G401.6 (cell line): ENCODE measurements at regions not wholly inside any gene's neighbourhood (a gene's known extent, or its start where the extent isn't known, plus 50 kb on each side); places are given as distances from the start of the nearest gene placed in this dataset.

ENCODE experiments used
- FAIRE-seq: peaks from 2 replicates; lab custom pipeline; 2012; peaks lifted over from hg19 to GRCh38; lab: Jason Lieb, UNC

DNA sequence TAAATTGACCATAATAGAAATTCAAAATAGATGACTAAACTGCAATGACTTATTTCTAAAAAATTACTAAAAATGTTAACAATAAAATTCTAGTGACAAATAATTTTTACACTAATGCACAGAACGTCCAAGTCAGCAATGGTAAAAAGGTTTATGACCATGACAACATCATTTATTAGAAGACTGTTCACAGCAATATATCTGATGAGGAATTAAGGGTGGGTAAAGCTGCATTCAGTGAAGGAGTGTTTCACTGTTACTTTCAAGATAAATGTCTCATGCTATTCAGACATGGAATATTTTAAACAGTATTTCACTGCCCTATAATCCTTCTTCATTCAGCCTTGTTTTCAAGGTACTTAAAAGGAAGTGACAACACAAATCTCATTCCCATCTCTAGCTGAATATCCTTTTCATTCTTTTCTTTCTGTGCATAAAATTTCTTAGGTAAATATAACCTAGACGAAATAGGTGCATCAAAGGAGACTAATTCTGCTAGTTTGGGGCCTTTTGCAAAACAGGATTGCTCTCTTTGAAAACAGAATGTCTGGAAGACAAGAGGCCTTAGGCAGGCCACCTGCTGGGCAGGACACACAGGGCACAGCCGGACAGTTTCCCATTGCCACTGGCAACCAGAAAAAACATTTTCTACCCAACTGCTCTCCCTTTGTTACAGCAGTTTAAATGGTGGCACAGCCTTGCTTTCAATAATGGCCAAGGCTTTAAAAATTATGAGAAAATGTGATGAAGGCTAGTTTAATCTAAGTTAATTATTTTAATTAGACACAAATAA is 600.3 kb downstream of the SPRY1 start:
- FAIRE-seq, result no peak

DNA sequence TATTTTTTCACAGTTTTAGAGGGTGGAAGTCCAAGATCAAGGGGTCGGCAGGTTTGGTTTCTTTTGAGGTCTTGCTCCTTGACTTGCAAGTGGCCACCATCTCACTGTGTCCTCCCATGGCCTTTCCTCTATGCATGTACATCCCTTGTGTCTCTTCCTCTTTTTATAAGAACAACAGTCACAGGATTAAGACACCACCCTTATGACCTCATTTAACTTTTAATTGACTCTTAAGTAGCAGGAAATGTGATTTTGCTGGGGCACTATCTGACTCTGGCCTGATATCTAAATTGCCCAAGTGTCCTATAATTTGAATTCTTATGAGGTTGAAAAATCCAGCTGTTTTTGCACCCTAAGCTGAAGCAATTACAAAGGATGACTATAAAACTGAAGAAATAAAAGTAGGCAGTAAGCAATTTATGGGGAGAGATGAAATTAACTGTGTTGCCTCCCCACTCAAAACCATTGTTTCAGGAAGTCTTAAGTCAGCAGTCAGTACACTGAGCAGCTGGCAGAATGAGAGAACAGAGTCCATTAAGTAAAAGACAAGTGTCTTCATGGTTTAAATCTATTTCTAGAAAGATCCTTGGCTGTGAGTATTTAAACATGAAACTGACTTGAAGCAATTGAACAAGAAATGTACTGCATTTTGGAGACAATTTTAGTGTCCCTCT is 601.3 kb downstream of the SPRY1 start:
- FAIRE-seq, result no peak

DNA sequence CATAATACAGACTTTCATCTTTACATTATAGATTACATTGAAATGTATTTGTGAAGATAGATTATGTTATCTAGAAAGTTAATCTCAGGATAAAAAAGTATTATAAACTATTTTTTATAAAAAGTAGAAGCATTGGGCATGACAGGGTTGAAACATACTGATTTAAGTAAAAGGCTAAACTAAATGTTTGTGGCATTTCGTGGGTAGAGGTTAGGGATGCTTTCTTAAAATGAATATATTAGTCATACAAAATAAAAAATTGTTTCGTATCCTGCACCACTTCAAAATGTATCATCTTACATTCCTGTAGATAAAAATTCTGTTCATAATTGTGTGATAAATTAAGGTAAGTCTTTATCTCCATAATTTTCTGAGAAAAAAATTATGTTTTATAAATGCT is 603.6 kb downstream of the SPRY1 start:
- FAIRE-seq, result peak; percentile 42

DNA sequence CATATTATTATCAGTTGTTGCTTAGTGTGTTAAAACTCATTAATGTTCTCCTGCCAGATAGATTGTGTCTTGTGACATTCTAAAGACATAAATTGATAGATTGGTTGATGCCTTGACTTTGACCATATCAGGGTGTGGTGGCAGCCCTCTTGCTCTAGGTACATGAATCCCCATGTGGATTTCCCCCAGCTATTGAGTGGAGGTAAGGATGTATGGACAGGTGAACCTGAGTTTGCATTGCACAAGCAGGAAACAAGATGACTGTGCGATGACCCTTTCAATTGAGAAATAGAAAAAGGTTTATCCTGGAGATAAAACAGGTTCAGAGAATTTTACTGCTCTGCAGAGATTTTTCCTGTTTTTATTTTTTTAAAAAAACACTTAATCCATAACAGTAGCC is 619.2 kb downstream of the SPRY1 start:
- no peak for FAIRE-seq

DNA sequence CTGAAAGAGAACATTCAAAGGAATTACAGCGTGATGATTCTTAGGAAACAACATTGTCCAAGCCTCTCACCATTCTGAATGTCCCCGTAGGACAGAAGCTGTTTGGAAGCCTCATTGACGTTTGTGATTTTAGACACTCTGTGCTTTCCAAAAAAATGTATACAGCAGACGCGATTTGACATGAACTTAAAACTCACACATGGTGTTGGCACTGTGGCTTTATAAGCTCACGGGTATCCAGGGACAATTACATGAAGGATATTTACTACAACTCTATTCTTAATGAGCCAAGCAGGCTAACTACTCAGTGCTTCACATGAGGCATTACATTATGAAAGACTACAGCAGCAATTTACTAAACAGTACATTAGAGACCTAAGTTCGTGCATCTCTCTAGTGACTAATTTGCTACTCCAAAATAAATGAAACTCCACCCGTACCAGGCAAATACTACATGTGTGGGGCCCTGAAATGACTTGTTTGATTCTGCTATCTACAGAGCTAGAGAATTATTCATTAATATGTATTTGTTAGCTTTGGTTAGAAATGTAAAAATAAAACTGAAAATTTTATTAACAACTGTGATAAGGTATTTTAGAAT is 620.7 kb downstream of the SPRY1 start:
- no peak for FAIRE-seq

DNA sequence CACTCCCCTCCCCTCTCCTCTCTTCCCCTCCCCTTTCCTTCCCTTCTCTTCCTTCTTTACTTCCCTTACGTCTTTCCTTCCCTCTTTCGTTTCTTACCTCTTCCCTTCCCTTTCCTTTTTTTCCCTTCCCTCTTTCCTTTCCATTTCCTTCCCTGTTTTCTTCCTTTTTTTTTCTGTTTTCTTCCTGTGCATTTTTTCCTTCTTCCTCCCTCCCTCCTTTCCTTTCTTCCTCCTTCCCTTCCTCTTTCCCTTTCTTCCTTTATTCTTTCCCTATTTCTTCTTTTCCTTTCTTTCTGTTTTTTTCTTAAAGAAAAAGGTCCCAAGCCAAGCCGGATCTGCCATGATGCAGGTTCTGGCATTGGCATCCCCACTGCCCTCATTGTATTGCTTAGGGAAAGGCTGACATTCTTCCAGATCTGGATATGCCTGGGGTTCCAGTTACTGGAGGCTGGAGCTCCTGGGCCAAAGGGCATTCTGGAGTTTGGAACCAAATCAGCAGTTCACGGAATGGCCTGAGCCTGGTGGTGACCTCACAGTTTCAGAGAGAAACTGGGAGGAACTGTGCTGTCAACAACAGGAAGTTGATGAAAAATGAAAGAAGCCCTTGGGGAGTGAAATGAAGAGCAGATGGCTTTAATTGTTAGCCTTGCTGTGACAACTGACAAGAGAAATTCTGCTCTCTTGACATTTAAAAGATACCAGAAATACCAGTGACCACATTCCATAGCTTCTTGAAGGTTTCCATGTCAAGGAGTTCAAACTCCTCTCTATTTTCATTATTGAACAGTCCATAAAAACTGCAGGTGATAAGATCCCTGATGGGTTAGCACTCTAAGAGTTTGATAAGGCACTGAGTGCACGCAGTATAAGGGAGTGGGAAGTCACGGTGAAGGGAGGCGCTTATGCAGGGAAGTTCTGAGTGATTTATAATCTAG is 622.1 kb downstream of the SPRY1 start:
- no peak for FAIRE-seq

DNA sequence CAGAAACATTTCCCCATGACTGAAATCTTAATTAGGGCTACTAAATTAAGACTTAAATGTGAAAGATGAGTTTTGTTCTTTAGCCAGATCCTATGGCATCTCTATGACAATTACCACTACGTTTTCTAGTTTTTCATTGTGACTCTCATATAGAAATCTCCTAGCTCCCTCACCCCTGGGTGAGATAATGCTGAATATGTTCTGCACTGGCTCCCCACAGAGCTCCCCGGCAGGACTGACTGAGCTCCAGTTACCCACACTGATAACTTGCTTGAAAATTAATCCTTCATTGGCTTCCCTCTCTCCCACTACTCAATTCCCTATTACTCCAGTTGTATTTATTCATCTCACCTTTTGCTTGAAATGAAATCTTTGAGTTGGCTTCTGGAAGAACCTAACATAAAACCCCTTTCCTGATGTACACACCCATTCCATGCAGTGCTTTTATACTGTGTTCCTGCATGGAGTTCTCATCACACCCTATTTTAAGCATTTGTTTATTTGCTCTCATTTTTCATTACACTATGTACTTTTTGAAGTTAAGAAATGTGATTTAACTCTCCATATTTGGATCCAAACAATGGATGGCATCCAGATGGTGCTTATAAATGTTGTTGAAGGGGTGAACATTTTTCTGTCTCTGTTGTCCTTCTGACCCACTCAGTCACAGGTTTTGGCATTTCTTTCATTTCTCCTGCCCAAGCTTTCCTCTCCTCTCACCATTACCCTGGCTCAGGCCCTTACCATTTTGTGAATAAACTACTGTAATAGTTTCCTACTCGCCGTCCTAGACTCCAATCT is 623.4 kb downstream of the SPRY1 start:
- FAIRE-seq, result no peak

DNA sequence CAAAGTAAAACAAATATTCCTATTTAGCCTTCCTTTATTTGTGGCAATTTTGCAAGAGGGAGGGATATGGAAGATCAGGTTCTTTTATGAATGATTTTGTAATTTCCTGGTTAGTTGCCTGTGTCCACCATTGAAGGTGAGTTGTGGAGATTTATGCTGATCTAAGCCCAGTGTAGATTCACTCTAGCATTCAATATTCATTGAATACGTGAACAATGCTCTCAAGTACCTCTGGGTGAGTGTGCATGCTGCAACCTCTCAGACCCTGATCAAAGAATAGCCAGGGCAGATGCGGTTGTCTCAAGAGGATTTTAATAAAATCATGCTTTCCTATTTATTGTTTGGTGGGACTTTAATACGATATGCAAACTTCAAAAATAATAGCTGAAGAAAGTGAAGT is 628.4 kb downstream of the SPRY1 start:
- FAIRE-seq, result no peak

DNA sequence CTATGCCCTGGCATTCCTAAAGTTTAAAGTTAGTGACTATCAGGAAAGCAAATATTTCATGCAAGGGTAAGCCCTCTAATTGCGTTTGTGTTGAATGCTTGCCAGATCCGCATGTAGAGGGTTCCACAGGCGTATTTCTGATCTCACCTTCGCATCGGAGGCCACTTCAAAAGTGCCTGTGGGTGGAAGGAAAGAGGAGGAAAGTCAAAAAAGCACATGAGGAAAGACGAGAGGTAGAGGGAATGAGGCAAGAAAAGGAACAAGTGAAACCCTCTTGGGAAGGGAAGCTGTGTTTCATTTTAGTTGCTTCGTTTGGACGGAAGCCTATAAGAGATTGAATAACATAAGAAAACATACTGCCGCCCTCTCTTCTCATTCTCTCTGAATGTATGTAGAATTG is 628.8 kb downstream of the SPRY1 start:
- no peak for FAIRE-seq

DNA sequence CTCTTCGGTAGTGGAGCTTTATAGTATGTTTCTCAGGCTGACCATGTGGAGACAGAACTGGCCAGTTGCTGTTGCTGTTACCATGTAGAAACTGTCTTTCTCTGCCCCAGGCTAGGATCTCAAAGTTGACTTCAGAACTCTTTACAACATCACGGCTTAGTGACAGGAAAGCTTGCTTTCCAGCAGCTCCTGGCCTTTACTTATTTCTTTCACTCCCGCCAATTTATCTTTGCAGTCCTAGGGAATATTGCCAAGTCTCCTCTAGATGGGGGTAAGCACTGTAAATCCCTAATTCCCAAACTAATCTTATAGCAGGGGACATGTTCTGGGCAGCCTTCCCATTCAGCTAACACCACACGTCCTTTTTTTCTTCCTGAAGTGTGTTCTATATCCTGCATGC is 631.6 kb downstream of the SPRY1 start:
- FAIRE-seq, result no peak

DNA sequence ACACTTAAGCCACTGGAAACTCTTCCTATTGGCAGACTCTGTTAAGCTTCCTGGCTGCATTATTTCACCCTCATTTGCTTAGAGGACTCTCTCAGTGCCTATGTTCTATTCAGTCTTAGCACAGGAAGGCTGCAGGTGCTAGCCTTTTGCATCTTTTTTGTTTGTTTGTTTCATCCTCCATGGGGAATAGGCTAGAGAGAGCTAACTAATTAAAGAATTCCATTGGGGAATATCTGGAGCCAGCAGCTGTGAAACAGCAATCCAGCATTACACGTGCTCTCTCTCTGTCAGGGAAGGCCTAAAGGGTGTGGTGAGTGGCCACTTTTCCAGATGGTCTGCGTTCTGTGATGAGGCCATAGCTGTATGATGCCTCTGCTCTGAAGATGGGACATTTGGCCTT is 633.6 kb downstream of the SPRY1 start:
- FAIRE-seq, result no peak

DNA sequence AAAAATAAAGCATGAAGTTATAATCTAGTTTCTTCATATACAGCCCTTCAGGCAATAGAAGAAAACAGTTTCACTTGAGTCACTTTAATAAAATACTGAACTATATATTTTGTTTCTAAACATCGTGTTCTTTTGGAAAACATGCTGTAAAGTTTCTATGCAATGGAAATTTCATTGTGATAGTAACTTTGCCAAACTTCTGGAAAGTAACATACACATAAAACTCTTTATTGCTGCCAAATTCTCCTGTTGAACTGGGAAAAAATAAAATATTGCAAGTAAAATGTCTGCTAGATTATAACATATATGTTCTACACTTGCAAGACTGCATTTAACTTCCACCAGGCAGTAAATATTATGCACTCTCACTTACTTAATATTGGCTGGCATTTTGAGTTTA is 635.4 kb downstream of the SPRY1 start:
- FAIRE-seq, result no peak

DNA sequence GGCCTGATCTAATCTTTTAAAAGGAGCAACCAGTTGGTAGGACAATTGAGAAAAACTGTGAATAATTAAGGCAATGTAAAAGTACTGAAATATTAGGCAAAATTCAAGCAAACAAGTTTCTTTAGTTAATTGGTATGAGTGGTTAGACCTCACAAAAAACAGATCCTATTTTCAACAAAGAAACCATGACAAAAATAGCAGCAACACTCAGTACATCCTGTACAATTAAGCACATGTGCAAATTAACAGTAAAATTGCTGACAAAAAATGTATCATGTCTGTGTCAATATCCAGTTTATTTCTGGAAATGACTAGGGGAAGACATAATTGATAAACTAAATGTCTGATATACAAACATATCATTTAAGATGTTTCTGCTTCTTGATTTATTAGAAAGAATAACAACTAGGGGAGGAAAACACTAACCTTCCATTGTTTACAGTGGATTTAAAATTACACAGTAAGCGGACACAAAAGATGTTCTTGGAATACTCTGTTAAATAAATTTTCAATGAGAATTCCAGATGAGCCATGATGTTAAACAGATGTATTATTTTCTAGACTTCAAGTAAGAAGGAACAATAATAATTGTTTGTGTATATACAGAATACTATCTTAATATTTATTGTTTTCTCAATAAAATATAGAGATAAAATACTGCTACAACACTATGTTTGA is 638.9 kb downstream of the SPRY1 start:
- no peak for FAIRE-seq

DNA sequence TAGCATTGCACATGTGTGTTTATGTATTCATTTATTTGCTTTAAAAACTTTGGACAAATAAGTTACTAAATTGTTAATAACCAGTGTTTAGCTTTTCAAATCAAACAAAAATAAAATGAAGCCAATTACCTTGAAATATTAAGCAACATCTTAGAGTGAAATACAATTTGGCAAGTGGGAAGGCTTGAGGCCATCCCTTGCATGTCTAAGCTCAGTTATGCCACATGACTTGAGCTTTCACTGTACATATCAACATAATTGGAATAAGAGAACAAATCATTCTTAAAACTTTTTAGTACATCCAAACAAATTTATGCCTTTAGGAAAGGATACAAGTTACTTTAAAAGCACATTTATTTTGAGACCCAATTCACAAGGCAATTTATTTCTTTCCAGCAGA is 640.6 kb downstream of the SPRY1 start:
- no peak for FAIRE-seq

DNA sequence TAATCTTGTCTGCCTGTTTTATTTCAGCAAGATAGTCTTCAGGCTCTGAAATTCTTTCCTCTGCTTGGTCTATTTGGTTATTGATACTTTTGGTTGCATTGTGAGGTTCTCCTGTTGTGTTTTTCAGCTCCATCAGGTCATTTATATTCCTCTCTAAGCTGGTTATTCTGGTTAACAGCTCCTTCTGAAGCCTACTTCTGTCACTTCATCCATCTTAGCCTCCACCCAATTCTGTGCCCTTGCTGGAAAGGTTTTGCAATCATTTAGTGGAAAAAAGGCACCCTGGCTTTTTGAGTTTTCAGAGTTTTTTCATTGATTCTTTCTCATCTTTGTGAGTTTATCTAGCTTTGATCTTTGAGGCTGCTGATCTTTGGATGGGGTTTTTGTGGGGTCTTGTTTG is 647.7 kb downstream of the SPRY1 start:
- no peak for FAIRE-seq

DNA sequence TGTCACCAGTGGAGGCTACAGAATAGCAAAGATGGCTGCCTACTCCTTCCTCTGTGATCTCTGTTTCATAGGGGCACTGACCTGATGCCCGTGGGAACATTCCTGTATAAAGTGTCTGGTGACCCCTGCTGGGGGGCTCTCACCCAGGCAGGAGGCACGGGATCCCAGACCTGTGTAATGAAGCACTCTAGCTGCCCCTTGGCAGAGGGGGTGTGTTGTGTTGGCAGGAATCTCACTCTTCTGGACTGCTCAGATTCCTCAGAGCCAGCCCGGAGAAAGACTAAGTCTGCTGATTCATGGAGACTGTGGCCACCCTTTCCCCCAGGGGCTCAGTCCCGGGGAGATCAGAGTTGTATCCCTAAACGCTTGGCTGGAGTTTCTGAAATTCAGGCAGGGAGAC is 648.3 kb downstream of the SPRY1 start:
- FAIRE-seq, result no peak

DNA sequence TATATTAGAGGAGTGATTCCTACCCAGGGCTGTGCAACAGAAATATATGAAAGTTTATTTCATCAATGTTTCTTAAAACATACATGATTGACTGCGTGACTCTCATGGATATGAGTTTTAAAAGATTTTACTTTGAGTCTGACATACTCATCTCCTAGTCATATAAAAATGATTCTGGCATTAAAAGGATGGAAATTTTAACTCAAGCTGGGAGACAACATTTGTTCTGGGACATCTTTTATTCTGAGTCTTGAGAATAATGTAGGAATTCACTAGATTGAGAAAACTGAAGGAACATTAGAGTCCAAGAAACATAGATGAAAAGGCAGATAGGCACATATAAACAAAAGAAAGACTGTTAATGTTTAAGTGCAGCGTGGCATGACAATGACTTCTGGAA is 649.6 kb downstream of the SPRY1 start:
- FAIRE-seq, result no peak

DNA sequence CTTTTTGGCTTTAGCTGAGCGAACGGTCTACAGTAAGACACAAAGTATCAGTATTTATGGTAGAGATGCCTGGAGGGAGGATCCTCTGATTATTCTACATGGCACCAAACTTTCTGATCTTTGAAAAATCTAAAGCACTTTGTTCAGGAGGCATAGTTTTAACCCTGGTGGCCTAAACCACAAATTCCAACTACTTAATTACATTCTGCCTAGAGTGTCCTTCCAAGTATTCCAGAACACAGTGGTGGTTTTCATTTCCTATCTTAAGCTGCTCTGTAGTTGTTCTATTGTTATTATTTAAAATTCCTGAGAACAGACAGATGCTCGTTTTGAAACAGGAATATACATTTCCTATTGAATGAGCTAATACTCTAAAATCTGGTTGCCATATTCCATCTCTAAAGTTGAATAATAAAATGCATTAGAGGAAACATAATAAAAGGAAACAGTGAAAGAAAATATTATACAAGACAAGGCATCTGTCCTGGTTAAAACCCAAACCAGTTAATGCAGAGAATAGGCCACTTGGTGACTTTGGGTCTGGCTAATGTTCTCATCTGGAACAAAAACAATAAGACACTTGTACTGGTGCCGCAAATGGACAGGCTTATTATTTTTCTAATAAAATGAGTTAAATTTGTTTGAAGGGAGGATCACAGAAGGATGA is 657.4 kb downstream of the SPRY1 start:
- FAIRE-seq, result no peak

DNA sequence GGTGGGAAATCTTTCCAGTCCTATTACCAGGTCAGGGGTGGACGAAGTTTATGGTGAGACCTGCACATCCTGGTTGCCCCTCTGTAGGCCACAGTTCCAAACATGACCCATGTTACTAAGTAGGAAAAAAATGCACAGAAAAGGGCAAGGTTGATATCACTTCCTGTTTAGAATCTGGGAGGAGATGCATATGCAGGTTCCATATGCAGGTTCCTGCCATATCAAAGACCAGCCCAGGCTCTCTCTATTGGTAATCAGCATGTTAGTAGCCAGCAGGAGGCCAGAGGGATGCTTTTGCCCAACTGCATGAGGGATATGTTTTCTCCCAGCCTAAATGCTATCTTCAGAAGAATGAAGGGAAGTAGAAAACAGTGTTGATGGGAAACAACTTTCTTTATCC is 657.2 kb downstream of the ANKRD50 start:
- FAIRE-seq, result no peak

DNA sequence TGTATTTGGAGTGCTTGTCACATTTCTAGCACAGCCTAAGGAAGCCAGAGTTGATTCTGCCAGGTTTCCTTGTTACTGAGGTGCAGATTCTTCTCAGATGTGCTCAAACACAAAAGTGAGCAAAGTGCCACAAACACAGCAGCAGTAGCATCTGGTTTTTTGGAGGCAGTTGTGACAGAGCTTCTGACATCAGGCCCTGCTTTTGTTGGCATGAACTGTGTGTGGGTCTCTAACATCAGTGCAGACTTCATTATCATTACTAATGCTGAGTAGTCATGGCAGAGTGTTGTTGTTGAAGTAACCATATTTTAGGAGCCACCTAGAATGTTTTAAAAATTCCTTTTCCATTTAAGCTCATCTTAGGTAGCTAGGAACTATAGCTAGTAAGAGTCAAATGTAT is 656.6 kb downstream of the ANKRD50 start:
- FAIRE-seq, result no peak
